WI38 (cell line): ENCODE measurements at regions not wholly inside any gene's neighbourhood (a gene's known extent, or its start where the extent isn't known, plus 50 kb on each side); places are given as distances from the start of the nearest gene placed in this dataset.

Experiments used
- H3K4me3 ChIP-seq: 2 replicates; pipeline ENCODE4 v1.5.1; 2011; ENCODE audit warnings: low read depth, mild to moderate bottlenecking, control low read depth, low read length
- CTCF ChIP-seq: IDR thresholded peaks from 2 replicates; pipeline ENCODE4 v1.5.1; 2012; ENCODE audit warnings: low read depth, mild to moderate bottlenecking, control low read depth, low read length

GRCh38 chr1:193486671-193487229 is 300.3 kb upstream of the B3GALT2 start:
- TF ChIP-seq CTCF = no peak
- no peak overlapping the region for H3K4me3 ChIP-seq

DNA sequence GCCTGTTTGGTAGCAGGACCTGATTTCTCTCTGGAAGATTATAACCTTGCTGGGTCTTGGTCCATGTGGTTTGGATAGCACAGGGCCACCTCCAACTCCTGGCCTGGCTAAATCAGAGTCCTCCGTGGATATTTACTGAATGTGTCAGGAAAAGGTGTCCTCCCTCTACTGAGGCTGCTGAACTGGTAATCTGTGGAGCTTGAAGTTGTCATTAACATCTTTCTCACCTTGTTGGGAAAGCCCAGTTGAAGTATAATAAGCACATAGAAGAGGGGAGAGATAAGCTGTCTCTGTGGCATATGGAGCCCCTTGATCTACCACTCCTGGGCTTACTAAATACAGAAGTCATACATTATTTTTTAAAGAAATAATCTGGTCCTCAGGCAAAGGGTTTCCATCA is 294.3 kb upstream of the B3GALT2 start:
- no peak for TF ChIP-seq CTCF
- no peak overlapping the region for H3K4me3 ChIP-seq

DNA sequence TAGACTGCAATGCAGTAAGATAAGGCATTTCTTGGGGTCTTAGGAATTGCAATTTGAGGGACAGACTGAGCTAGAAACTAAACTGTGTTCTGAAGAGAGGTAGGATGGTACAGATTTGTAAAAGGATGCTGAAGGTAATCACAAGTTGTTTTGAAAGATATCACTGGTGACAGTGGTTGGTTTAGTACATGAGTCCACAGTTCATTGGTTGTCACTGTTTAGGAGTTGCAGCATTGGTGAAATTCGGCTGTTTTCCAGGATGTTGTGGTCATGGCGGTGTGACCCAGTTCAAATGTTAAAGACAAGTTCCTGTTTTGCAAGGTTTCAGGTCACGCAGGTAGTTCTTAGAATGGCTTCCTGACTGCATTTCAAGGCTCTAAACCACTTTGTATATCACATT is 292.8 kb upstream of the B3GALT2 start:
- no peak for TF ChIP-seq CTCF
- H3K4me3 ChIP-seq = no peak overlapping the region

GRCh38 chr1:193476748-193477147 is 290.3 kb upstream of the B3GALT2 start:
- H3K4me3 ChIP-seq = no peak overlapping the region
- no peak for TF ChIP-seq CTCF

- TF ChIP-seq CTCF = no peak
Measured at GRCh38 chr1:193473932-193474331, 287.5 kb upstream of the B3GALT2 start.

GRCh38 chr1:193472838-193473398 is 286.5 kb upstream of the B3GALT2 start:
- no peak overlapping the region for H3K4me3 ChIP-seq
- TF ChIP-seq CTCF = no peak

More at GRCh38 chr1:193473932-193474331, 287.5 kb upstream of the B3GALT2 start:
- H3K4me3 ChIP-seq = no peak overlapping the region

GRCh38 chr1:193472430-193472829 is 286.0 kb upstream of the B3GALT2 start:
- TF ChIP-seq CTCF = no peak
- H3K4me3 ChIP-seq = no peak overlapping the region
